Mesendoderm (in vitro differentiated cells): ENCODE measurements at regions not wholly inside any gene's neighbourhood (a gene's known extent, or its start where the extent isn't known, plus 50 kb on each side); places are given as distances from the start of the nearest gene placed in this dataset.

Experiments used
- DNase-seq: peaks from one replicate; pipeline ENCODE4 v3.0.0; 2013
- H2AK5ac ChIP-seq: 2 replicates; pipeline ENCODE4 v1.6.1; 2013; ENCODE audit warnings: low read length, inconsistent platforms
- H2BK120ac ChIP-seq: 2 replicates; pipeline ENCODE4 v1.6.1; 2013; ENCODE audit warnings: low read depth, mild to moderate bottlenecking, low read length, moderate library complexity, mixed read lengths
- H2BK15ac ChIP-seq: replicated peaks from 2 replicates; pipeline ENCODE4 v1.6.1; 2013; ENCODE audit warnings: low read depth, mild to moderate bottlenecking, moderate library complexity
- H2BK5ac ChIP-seq: 2 replicates; pipeline ENCODE4 v1.6.1; 2013; ENCODE audit warnings: low read length, inconsistent platforms
- H3K18ac ChIP-seq: 2 replicates; pipeline ENCODE4 v1.6.1; 2013; ENCODE audit warnings: mild to moderate bottlenecking, low read length, mixed read lengths
- H3K23ac ChIP-seq: one replicate; pipeline ENCODE4 v1.6.1; 2013; ENCODE audit warnings: low read length
- H3K27ac ChIP-seq: 2 replicates; pipeline ENCODE4 v1.5.1; 2013; ENCODE audit warnings: low read depth, mild to moderate bottlenecking, inconsistent platforms, low read length, moderate library complexity
- H3K27me3 ChIP-seq: 2 replicates; pipeline ENCODE4 v1.6.1; 2013; ENCODE audit warnings: low read length, control low read depth, mild to moderate bottlenecking, inconsistent platforms; ENCODE audit not compliant: insufficient read depth, poor library complexity
- H3K36me3 ChIP-seq: 2 replicates; pipeline ENCODE4 v1.6.1; 2013; ENCODE audit warnings: low read length, inconsistent platforms; ENCODE audit not compliant: control insufficient read depth, insufficient read depth
- H3K4ac ChIP-seq: one replicate; pipeline ENCODE4 v1.6.1; 2013; ENCODE audit warnings: low read depth, mild to moderate bottlenecking, low read length, moderate library complexity
- H3K4me1 ChIP-seq: 2 replicates; pipeline ENCODE4 v1.6.1; 2013; ENCODE audit warnings: low read depth, low read length, inconsistent platforms; ENCODE audit not compliant: control insufficient read depth
- H3K4me2 ChIP-seq: 2 replicates; pipeline ENCODE4 v1.6.1; 2013; ENCODE audit warnings: low read length
- H3K4me3 ChIP-seq: 2 replicates; pipeline ENCODE4 v1.5.1; 2013; ENCODE audit warnings: mild to moderate bottlenecking, low read length
- H3K56ac ChIP-seq: one replicate; pipeline ENCODE4 v1.6.1; 2013; ENCODE audit warnings: low read length
- H3K79me1 ChIP-seq: 2 replicates; pipeline ENCODE4 v1.6.1; 2013; ENCODE audit warnings: low read length, inconsistent platforms
- H3K79me2 ChIP-seq: 2 replicates; pipeline ENCODE4 v1.6.1; 2013; ENCODE audit warnings: mild to moderate bottlenecking, low read length; ENCODE audit not compliant: control insufficient read depth, insufficient read depth
- H3K9ac ChIP-seq: 2 replicates; pipeline ENCODE4 v1.6.1; 2013; ENCODE audit warnings: low read length, inconsistent platforms
- H4K5ac ChIP-seq: one replicate; pipeline ENCODE4 v1.6.1; 2013; ENCODE audit warnings: low read length
- H4K8ac ChIP-seq: one replicate; pipeline ENCODE4 v1.6.1; 2013; ENCODE audit warnings: low read depth, mild to moderate bottlenecking, control low read depth, low read length, moderate library complexity
- WGBS: extraction: QIAGEN DNeasy Blood & Tissue Kit; methylation state at CpG from one replicate; pipeline ENCODE4 v1.1.7; 2013; ENCODE audit warnings: low lambda C conversion rate, missing lambda C conversion rate; ENCODE audit not compliant: insufficient coverage; ENCODE audit errors: extremely low coverage; 5-methylcytosine and 5-hydroxymethylcytosine counted together

- H3K27me3 ChIP-seq = no peaks in the 10 kb centered on the region
- no peak overlapping the region for H3K18ac ChIP-seq
- no peak overlapping the region for H4K5ac ChIP-seq
- no peaks in the 10 kb centered on the region for H3K4me1 ChIP-seq
- H2AK5ac ChIP-seq = no peak overlapping the region
- H3K9ac ChIP-seq = no peak overlapping the region
- no peak overlapping the region for H2BK5ac ChIP-seq
- no peak overlapping the region for H3K23ac ChIP-seq
- H2BK15ac ChIP-seq = no peak overlapping the region
- H2BK120ac ChIP-seq = no peak overlapping the region
- H3K4me3 ChIP-seq = no peak overlapping the region
- H4K8ac ChIP-seq = no peak overlapping the region
- H3K4ac ChIP-seq = no peak overlapping the region
- no peaks in the 10 kb centered on the region for H3K79me1 ChIP-seq
- H3K79me2 ChIP-seq = no peaks in the 10 kb centered on the region
- no peaks in the 10 kb centered on the region for H3K36me3 ChIP-seq
- H3K27ac ChIP-seq = no peak overlapping the region
- 100% methylated on average over 2 of the region's 10 CpGs for WGBS
- no peak overlapping the region for H3K4me2 ChIP-seq
- no peak overlapping the region for H3K56ac ChIP-seq
- DNase-seq = peak; percentile 82
Observed at GRCh38 chr3:632571-633170, 436.1 kb downstream of the CHL1 start.

GRCh38 chr3:634511-634910, 437.9 kb downstream of the CHL1 start:
- Histone ChIP-seq H3K18ac (no peak overlapping the region), H2BK5ac (no peak overlapping the region), H3K79me1 (no peaks in the 10 kb centered on the region), H3K23ac (no peak overlapping the region), H3K27ac (no peak overlapping the region), H4K8ac (no peak overlapping the region), H4K5ac (no peak overlapping the region), H3K4me1 (no peaks in the 10 kb centered on the region), H2BK15ac (no peak overlapping the region), H3K36me3 (no peaks in the 10 kb centered on the region), H3K79me2 (no peaks in the 10 kb centered on the region), H3K56ac (no peak overlapping the region), H2AK5ac (no peak overlapping the region), H3K4me2 (no peak overlapping the region), H2BK120ac (no peak overlapping the region), H3K9ac (no peak overlapping the region), H3K4me3 (no peak overlapping the region), H3K4ac (no peak overlapping the region), H3K27me3 (no peaks in the 10 kb centered on the region)
- DNase-seq = peak; percentile 39

- no peaks in the 10 kb centered on the region for H3K79me2 ChIP-seq
- H3K9ac ChIP-seq = no peak overlapping the region
- no peak overlapping the region for H2BK15ac ChIP-seq
- H3K79me1 ChIP-seq = no peaks in the 10 kb centered on the region
- H3K27me3 ChIP-seq = no peaks in the 10 kb centered on the region
- H3K4me3 ChIP-seq = no peak overlapping the region
- no peak overlapping the region for H3K4ac ChIP-seq
- peak; percentile 71 for DNase-seq
- no peaks in the 10 kb centered on the region for H3K36me3 ChIP-seq
- H3K56ac ChIP-seq = no peak overlapping the region
- no peak overlapping the region for H3K18ac ChIP-seq
- H3K27ac ChIP-seq = no peak overlapping the region
- H3K23ac ChIP-seq = no peak overlapping the region
- H2BK5ac ChIP-seq = no peak overlapping the region
- H4K8ac ChIP-seq = no peak overlapping the region
- no peak overlapping the region for H3K4me2 ChIP-seq
- no peak overlapping the region for H4K5ac ChIP-seq
- H2AK5ac ChIP-seq = no peak overlapping the region
- no peak overlapping the region for H2BK120ac ChIP-seq
- H3K4me1 ChIP-seq = no peaks in the 10 kb centered on the region
Observed at GRCh38 chr3:635393-635792, 438.8 kb downstream of the CHL1 start.

GRCh38 chr3:643376-643775, 446.8 kb downstream of the CHL1 start:
- H3K18ac ChIP-seq = no peak overlapping the region
- H3K27ac ChIP-seq = no peak overlapping the region
- H4K8ac ChIP-seq = no peak overlapping the region
- no peaks in the 10 kb centered on the region for H3K79me1 ChIP-seq
- no peak overlapping the region for H2BK120ac ChIP-seq
- H3K56ac ChIP-seq = no peak overlapping the region
- H3K4ac ChIP-seq = no peak overlapping the region
- no peak overlapping the region for H3K9ac ChIP-seq
- H3K23ac ChIP-seq = no peak overlapping the region
- H3K79me2 ChIP-seq = no peaks in the 10 kb centered on the region
- no peaks in the 10 kb centered on the region for H3K4me1 ChIP-seq
- no peaks in the 10 kb centered on the region for H3K36me3 ChIP-seq
- no peak overlapping the region for H2AK5ac ChIP-seq
- no peak overlapping the region for H2BK15ac ChIP-seq
- H2BK5ac ChIP-seq = no peak overlapping the region
- H4K5ac ChIP-seq = no peak overlapping the region
- DNase-seq = no peak
- no CpG with 5 or more reads among the region's 1 CpG for WGBS
- H3K4me2 ChIP-seq = no peak overlapping the region
- H3K27me3 ChIP-seq = no peaks in the 10 kb centered on the region
- no peak overlapping the region for H3K4me3 ChIP-seq

- H3K4me1 ChIP-seq = no peaks in the 10 kb centered on the region
- no peaks in the 10 kb centered on the region for H3K79me2 ChIP-seq
- no peak overlapping the region for H3K4me2 ChIP-seq
- WGBS = no CpG with 5 or more reads among the region's 1 CpG
- H2AK5ac ChIP-seq = no peak overlapping the region
- H4K5ac ChIP-seq = no peak overlapping the region
- no peaks in the 10 kb centered on the region for H3K27me3 ChIP-seq
- H3K56ac ChIP-seq = no peak overlapping the region
- no peak overlapping the region for H3K9ac ChIP-seq
- no peak overlapping the region for H2BK5ac ChIP-seq
- no peak overlapping the region for H2BK15ac ChIP-seq
- H4K8ac ChIP-seq = no peak overlapping the region
- no peak overlapping the region for H3K18ac ChIP-seq
- no peak overlapping the region for H3K4me3 ChIP-seq
- H3K23ac ChIP-seq = no peak overlapping the region
- H3K27ac ChIP-seq = no peak overlapping the region
- H3K36me3 ChIP-seq = no peaks in the 10 kb centered on the region
- no peaks in the 10 kb centered on the region for H3K79me1 ChIP-seq
- H3K4ac ChIP-seq = no peak overlapping the region
- no peak overlapping the region for H2BK120ac ChIP-seq
- no peak for DNase-seq
Observed at GRCh38 chr3:655824-656223, 437.0 kb upstream of the CNTN6 start.

GRCh38 chr3:661356-661755, 431.5 kb upstream of the CNTN6 start:
- Histone ChIP-seq H3K18ac (no peak overlapping the region), H3K4me2 (no peak overlapping the region), H2BK15ac (no peak overlapping the region), H2BK5ac (no peak overlapping the region), H3K4me1 (no peaks in the 10 kb centered on the region), H3K4ac (no peak overlapping the region), H2AK5ac (no peak overlapping the region), H3K56ac (no peak overlapping the region), H3K23ac (no peak overlapping the region), H4K8ac (no peak overlapping the region), H3K36me3 (no peaks in the 10 kb centered on the region), H3K27ac (no peak overlapping the region), H3K27me3 (no peaks in the 10 kb centered on the region), H3K4me3 (no peak overlapping the region), H3K79me2 (no peaks in the 10 kb centered on the region), H3K9ac (no peak overlapping the region), H2BK120ac (no peak overlapping the region), H4K5ac (no peak overlapping the region), H3K79me1 (no peaks in the 10 kb centered on the region)
- DNase-seq = no peak
- no CpG with 5 or more reads among the region's 3 CpGs for WGBS
